ENCODE measurements at regions not wholly inside any gene's neighbourhood (a gene's known extent, or its start where the extent isn't known, plus 50 kb on each side); places are given as distances from the start of the nearest gene placed in this dataset.
A peak's percentile ranks its signal among the peaks of the same experiment; 100 is the strongest.
"Not testable (repeated sequence)": the region's sequence is repeated elsewhere in the genome, so short reads cannot be mapped to it uniquely, and the experiment has no call there.

DNA sequence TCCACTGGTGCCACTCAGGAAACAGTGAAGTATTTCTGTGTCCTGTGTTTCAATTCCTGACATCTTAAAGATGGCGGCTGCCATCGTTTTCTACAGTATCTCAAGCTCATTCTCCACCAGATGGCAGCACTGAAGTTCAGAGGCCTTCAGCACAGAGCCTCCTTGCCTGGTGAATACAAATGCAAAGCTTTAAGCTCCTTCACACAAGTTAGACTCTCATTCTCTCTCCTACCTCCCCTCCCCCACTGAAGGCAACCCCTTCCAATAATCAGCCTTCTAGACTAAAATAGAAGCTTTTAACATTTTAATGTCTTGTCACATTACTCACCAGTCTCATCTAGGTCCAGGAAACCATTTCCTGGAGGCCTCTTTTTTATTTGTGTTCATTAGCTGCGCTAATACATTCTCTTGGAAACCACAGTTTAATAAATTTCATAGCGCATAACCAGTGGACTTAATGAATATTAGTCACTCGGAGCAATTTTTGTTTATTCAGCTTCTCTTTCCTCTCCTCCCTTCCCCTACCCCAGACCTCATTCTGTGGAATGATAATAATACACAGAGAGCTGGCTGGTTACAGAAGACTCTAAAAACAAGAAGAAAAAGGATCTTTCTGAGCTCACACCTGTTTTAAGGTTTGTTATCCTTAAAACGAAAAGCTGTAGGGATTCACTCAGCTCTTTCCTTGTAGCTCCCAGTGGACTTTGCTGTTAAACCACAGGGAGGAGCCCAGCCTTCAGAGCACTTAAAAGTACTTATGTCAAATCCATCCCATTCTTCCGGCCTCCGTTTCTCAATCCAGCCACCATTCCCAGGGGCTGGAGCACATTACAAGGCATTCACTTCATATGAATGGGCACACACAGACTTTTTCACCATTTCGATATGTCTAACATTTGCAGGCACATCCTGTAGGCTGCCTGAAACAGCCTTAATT lies 384.9 kb downstream of the HLX start:
- peak in 1 of 6 experiments; percentile 9 for DNase-seq

DNA sequence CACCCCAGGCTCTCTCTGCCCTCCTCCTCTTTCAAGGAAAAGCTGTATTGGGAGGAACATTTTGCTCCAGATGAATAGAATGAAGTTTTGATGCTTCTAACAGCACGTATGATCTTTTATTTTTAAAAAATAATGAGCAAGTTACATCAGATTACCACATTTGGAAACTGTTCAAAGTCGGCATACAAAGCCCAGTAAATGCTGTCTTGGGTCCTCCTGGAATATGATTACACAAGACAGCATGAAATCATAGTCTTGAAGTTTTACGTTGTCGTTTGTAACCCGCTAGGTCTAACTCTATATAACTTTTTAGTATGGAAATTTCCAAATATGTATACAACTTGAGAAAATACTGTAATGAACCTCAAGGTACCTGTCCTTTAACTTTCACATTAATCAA lies 385.6 kb downstream of the HLX start:
- no peak for DNase-seq

DNA sequence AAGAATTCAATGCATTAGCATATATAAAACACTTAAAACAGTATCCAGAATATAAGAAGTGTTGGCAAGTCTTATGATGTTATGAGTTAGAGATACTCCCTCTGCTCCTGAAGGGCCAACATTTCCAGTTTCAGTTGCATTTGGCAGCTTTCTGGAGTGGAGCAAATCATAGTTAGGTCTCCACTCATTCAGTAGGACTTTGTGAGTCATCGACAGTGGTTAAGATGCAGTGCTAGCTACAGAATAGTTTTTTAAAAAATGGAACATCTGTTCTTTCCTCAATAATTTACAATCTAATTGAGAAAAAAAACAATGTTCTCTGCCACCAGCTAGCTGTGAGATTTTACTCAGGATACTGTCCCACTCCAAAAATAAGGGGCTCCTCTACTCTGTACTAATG lies 389.1 kb downstream of the HLX start:
- no peak for DNase-seq

DNA sequence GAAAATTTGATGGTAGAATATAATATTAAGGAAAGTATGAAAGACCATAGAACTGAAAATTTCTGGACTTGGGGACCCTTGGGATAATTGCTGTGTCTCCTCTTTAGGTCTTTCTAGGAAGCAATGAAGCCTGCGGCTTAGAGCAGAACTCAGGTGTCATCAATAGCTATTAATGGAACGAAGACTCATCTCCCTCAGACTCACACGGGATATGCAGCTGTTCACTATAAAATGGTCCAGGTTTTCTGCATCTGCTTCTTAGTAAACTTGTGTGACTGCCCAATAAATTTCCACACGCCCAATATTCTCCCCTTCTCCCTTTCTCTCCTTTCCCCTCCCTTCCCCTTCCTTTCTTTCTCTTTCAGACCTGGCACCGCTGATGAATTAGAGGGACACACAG lies 392.5 kb downstream of the HLX start:
- no peak for DNase-seq

DNA sequence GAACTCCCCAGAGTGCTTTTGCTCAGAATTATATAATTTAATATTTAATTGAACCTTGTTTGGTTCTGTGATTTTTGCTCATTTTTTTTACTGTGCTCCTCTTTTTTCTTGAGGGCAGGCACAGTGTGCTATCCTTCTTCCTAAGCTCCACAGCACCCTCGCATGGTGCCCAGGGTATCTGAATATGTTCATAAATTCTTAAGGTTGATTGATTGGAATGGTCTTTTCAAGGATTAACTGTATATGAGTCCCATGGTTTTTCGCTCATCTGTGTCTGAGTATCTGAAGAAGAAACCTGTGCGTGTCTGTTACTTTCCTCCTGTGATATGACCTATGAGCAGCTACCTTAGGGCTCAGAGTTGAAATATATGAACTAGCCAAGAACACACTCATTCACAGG lies 393.7 kb downstream of the HLX start:
- no peak for DNase-seq

DNA sequence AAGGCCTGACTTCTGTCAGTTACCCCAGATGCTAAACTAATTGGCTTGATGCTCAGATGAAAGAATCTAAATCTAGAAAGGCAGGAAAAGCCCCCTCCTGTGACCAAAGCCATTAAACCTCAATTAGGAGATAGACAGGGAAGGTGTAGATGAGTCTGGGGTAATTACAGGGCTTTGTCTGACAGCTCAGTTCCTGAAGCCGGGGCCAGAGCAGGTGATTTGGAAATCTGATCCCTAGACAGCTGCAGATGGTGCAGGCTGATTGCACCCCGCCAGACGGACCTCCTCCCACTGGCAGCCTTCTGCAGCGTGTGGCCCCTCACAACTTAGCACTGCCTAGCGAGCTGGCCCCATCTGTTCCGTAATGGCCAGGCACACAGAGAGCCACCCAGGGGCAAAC lies 395.1 kb downstream of the HLX start:
- DNase-seq, result no peak

DNA sequence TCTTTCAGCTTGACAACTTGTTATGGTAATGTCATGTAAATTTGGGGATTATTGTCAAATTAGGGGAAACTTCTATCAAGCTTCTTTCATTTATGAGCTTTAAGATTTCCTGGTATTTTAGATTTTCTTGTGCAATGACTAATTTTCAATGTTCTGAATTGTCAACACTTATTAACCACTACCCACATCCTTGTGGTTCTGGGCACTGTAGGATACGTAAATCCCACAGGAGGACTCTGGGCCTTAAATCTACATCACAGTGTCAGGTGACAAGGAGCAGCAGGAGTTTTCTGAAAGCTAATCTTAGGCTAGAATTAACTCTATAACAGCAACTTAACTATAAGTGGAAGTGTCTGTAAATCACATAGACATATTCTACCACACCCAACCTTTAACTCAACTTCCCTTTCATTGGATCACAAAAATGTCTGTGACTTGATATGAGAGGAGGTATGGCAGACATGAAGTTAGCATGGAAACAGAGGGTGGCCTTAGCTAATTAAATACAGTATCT lies 397.7 kb downstream of the HLX start:
- no peak for DNase-seq

DNA sequence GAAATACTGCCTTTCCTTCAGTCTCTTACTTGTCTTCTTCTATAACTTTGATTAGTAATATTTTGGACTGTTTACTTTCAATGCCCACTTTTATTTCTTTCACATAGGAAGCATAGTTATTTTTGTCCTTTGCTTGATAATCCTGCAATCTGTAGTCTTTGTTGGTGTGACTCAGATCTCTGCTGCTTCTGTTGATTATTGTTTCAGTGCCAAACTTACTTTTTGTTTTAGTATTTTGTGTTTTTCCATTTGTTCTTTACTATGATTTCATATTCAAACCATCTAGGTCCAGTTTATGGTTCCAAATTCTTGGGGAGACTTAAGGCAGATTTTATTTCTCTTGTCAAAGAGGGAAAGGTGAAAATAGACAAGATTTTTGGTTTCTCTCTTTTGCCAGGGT lies 399.9 kb downstream of the HLX start:
- no peak for DNase-seq

DNA sequence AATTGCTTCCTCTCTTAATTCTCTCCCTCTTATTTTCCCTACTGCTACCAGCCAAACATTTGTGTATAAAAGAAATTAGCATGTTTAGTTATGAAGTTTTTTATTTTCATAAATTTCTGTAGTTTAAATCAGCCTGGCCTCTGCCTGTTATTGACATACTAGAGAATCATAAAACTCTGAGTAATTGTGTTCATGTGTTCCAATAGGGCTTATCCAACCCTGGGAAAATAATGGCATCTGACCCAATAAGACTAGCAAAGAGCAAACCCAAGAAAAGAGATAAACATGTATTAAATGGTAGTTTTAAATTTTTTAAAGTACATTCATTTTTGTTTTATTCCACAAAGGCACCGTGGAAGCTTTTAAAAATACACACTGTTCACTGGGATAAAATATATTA lies 404.3 kb downstream of the HLX start:
- no peak for DNase-seq

DNA sequence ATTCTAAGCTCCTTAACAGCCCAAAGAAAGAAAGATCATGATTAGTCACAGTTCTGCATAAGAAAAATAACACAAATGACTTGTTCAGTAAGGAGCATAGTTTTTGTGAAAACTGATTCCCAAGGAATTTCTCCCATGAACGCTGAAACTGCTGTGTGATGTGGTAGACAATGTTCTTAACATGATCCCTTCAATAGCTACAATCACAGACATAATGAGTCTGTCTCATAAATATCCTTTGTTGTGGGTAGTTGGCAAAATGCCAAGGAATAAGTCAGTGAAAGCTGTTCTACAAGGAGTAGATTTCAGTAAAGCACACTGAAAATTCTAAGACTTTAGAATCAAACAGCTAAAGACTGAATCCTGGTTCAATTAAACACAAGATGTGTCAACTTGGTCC lies 404.8 kb downstream of the HLX start:
- DNase-seq, result peak in 1 of 6 experiments; percentile 4

DNA sequence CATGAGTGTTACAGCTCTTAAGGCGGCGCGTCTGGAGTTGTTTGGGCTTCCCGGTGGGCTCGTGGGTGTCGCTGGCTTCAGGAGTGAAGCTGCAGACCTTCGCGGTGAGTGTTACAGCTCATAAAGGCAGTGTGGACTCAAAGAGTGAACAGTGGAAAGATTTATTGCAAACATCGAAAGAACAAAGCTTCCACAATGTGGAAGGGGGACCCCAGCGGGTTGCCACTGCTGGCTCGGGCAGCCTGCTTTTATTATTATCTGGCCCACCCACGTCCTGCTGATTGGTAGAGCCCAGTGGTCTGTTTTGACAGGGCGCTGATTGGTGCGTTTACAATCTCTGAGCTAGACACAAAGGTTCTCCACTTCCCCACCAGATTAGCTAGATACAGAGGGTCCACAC lies 405.7 kb downstream of the HLX start:
- not testable (repeated sequence) for DNase-seq

DNA sequence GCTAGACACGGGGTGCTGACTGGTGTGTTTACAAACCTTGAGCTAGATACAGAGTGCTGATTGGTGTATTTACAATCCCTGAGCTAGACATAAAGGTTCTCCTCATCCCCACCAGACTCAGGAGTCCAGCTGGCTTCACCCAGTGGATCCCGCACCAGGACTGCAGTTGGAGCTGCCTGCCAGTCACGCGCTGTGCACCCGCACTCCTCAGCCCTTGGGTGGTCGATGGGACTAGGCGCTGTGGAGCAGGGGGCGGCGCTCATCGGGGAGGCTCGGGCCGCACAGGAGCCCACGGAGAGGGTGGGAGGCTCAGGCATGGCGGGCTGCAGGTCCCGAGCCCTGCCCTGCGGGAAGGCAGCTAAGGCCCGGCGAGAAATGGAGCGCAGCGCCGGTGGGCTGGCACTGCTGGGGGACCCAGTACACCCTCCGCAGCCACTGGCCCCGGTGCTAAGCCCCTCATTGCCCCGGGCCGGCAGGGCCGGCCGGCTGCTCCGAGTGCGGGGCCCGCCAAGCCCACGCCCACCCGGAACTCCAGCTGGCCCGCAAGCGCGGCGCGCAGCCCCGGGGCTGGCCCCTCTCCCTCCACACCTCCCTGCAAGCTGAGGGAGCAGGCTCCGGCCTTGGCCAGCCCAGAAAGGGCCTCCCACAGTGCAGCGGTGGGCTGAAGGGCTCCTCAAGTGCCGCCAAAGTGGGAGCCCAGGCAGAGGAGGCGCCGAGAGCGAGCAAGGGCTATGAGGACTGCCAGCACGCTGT lies 406.4 kb downstream of the HLX start:
- DNase-seq, result not testable (repeated sequence)

DNA sequence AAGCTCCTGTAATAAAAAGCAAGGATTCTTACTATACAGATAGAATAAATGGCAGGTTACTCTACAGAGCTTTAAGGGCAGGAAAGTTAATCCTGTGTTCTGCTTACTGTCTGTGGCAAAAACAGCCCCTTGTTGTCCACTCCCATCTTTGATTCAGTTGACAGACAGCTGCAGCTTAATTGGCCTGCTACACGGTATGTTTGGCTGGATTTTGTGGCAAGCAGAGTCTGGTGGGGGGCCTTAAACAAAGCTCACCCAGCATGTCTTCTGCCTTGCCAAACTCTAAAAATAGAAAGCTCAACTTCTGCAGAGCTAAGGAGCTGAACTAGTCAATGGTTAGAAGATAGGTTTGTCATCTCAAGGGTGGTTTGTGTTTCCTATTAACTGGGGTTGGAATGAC lies 407.2 kb downstream of the HLX start:
- no peak for DNase-seq

DNA sequence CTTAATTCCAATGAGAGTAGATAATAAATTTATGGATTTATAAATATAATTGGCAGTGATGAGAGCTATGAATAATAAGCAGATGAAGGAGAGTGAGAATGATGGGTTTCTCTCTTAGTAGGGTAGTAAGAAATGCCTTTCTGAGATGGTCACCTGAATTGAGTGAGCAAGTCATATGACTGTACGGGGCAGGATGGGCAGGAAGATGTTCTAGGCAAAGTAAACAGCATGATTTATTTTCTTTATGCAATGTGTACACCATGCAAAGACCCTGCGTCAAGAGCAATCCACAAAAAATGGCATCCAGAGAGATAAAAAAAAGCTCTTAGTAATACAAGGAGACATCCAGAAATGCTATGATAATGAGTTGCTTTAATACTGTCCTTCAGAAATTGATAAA lies 409.9 kb downstream of the HLX start:
- no peak for DNase-seq

DNA sequence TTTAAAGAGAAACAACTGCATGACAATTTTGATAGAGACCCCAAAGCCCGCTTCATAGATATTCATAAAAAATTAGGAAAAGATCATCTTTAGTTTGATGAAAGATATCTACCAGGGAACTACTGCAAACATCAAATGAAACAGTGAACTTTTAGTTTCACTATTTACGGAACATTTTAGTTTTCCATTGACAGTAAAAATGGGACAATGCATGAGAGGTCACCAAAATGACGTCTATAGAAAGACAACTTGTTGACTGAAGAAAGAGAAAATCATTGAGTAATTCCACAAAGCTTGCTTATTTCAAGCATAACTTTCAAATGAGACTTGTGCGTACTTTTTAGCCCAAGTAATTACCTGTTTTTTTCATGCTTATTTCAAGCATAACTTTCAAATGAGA lies 411.4 kb downstream of the HLX start:
- DNase-seq, result no peak

DNA sequence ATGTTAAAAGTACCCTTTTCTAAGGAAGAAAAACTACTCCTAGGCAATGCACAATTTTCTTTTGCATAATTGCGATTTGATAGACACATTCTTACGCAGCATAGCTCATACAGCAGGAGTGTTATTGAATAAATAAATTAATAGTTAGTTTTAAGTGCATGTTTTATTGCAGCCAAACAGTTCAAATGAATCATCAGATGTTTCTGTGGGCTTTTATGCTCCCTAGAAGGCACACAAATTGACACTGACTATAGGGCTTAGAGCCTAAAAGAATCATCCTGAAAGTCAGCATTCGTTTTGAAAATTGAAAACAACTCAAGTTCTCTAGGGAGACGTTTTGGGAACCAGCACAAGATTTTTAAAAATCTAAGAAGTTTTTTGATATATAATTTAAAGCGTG lies 411.9 kb downstream of the HLX start:
- DNase-seq, result no peak

DNA sequence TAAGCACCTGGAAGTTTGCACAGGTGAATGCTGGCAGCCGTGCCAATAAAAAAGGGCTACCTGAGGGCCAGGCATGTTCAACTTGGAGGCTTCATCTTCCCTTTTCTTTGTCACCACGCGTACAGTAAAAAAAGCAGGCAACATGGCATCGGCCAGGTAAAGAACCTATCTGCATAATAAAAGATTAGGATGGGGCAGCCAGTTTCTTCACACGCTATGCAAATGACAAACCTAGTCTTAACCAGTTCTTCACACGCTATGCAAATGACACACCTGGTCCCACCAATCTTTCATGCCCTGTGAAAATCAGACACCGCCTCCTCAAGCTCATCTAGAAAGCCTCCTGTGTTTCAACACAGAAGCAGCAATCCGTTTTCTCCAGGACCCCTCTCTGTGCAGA lies 413.4 kb downstream of the HLX start:
- no peak for DNase-seq

DNA sequence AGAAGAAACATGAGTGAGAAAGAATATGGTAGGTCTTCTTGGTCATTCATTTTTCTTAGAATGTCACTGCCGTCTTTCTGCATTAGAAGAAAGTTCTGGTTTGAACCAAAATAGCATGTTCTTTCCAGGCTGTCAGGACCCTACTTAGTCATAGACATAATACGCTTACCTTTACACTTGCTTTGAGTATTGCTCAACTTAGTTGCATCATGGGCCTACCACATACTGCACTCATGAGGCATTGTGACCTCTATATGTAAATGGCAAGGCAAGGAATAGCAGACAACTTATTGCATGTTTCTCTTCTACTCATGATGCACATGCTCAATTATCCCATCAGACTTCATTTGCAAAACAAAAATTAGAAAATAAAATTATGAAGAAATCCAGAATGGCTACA lies 415.0 kb downstream of the HLX start:
- no peak for DNase-seq

DNA sequence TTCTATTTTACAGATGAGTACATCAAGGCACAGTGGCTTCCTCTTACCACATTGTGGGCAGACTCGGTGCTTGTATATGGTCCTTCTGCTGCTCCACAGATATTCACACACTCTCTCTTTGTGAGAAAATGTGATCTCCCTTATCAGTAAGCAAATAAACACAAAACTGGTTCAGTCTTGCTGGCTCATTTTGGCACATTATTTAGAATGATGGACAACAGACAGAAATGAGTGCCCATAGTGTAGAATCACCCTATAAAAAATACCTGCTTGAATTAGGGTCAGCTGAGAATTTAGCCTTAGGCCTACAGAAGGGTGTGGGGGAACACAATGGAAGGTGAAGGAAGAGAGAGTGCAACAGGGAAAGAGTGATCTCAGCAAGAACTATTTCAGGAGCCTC lies 423.1 kb downstream of the HLX start:
- DNase-seq, result no peak

DNA sequence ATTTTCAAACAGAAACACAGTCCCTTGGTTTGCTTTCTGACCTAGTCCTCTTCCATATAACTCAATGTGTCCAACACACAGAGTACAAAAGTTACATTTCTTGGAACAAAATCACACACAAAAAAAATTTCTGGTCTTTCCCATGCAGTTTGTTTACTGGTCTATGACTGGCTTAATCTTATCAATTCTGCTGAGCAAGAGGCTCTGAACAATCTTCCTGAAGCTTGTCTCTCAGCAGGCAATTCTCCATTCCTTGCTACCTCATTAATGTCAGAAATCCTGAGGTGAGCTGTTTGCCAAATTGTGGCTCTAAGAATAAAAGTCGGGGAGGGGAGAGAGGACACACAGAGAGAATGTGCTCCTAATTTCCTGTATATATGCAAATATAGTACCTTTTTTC lies 423.6 kb downstream of the HLX start:
- no peak for DNase-seq

DNA sequence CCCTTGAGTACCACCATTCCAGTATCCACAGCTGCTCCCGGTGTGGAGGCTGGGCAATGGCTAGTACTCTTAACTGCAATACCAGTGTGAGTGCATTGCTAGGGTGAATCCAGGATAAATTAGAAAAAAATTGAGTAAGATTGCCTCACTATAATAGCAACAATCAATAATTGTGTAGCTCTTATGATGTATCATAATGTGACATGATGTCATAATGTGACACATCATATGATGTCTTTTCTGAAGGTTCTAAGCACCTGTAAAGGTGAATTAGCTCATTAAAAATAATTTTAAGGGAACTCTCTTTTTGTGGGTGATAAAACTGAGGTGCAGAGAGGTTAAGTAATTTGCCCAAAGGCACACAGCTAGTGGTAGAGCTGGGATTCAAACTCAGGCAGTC lies 424.4 kb downstream of the HLX start:
- DNase-seq, result no peak

DNA sequence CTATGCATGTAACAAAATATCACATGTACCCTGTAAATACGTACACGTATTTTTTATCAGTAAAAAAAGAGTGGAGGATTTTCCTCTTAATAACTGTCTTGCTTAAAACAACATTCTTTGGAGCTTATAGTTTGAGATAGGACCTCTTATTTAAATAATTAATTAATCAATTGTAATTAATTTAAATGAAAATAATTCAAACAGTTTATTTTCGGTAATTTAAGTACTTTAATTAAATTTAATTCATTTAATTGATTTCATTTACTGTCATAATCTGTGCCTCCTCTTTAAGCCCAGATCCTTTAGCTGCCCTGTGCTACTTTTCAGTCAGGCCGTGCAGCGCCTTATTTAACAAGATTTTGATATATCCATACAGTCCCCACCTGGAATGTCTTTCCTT lies 427.0 kb downstream of the HLX start:
- no peak for DNase-seq

DNA sequence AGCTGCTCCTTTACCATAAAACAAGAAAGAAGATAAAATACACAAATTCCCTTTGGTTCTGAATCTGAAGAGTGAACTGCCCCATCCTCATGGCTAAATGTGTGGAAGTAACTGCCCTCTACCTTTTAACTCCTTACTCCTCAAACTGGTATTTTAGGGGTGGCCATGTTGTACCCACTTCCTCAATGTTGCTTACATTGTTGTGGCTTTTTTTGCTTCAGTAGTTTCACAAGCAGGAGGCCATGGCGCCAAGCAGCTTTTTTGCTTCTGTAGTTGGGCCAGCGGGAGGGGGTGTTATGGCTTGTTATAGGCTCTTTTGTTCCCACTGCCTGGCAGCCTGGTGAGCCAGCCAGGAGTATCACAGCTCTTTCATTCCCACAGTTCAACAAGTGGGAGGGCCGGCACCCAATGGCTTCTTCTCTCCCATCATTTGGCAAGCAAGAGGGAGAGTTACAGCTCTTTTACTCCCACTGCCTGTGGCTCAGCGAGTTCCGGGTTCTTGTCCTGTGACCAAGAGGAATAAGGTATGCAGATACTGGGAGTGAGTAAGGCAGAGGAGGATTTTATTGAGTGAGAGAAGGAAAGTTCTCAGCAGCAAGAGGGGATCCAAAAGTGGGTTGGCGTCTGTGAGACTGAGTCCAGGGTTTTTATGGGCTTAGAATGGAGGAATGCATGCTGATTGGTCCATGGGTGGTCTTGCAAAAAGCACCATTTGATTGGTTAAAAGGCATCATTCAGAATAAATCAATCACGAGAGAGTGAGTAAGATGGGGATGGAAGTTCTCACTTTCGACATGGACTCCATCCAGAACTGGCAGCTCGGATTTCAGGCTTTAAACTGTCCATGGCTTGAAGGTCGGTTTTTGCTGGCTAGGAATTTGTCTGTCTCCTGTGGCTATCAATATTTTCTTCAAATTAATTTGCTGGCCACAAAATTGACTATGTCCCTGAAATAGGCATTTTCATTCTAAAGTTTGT lies 429.6 kb downstream of the HLX start:
- DNase-seq, result no peak
